Ishikawa (cell line): ENCODE measurements at regions not wholly inside any gene's neighbourhood (a gene's known extent, or its start where the extent isn't known, plus 50 kb on each side); places are given as distances from the start of the nearest gene placed in this dataset.

Source experiments
- CEBPB ChIP-seq: IDR thresholded peaks from 2 replicates; pipeline ENCODE4 v1.6.1; 2012
- CREB1 ChIP-seq: IDR thresholded peaks from 2 replicates; pipeline ENCODE4 v1.6.1; 2012; ENCODE audit warnings: low read depth
- EP300 ChIP-seq: IDR thresholded peaks from 2 replicates; pipeline ENCODE4 v1.6.1; 2012; ENCODE audit warnings: borderline replicate concordance
- FOXM1 ChIP-seq: IDR thresholded peaks from 2 replicates; pipeline ENCODE4 v1.6.1; 2012; ENCODE audit warnings: low read depth, borderline replicate concordance
- NFIC ChIP-seq: IDR thresholded peaks from 2 replicates; pipeline ENCODE4 v1.6.1; 2012
- RAD21 ChIP-seq: IDR thresholded peaks from 2 replicates; pipeline ENCODE4 v1.6.1; 2012; ENCODE audit warnings: low read depth
- TAF1 ChIP-seq: IDR thresholded peaks from 2 replicates; pipeline ENCODE4 v1.6.1; 2012; ENCODE audit warnings: low read depth, mild to moderate bottlenecking
- YY1 ChIP-seq: IDR thresholded peaks from 2 replicates; pipeline ENCODE4 v1.6.1; 2012; ENCODE audit warnings: low read depth
- ZBTB7A ChIP-seq: IDR thresholded peaks from 2 replicates; pipeline ENCODE4 v1.6.1; 2012; ENCODE audit warnings: low read depth
- TF ChIP-seq, protein P1 (sequence below): IDR thresholded peaks from 2 replicates; pipeline ENCODE4 v1.6.1; 2012
- TF ChIP-seq, protein P2 (sequence below): IDR thresholded peaks from 2 replicates; pipeline ENCODE4 v1.6.1; 2012; ENCODE audit warnings: low read depth, mild to moderate bottlenecking
- TF ChIP-seq, protein P3 (sequence below): IDR thresholded peaks from 2 replicates; pipeline ENCODE4 v1.6.1; 2012

DNA sequence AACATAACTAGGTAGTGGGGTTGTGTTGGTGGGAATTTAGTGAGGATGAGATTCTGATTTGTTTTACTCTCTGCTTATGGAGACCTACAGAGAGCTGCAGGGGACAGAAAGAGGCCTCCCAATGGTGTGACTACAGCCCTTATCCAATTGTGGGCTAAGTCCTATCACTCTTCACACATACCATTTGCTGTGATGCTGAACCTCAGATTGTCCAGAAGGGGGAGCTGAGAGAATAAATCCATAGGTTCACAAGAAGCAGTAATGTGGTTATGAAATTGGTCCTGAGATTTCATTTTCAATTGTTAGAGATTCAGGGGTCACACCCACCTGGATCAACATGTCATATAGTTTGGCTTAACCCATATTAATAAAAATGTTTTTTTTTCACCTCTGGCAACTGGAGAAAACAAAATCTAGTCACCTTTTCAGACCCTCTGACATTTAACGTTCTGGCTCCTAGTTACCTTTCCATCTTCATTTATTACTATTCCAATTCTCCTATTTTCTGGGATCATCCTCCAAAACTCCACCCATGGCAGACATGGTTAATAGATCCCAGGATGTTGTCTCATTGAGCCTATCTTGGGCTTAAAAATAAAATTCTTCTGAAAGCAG is 53.3 kb upstream of the PTPN5 start:
- TF ChIP-seq CREB1 (no peak), TAF1 (no peak), YY1 (no peak), NFIC (no peak), CEBPB (no peak), FOXM1 (no peak), EP300 (no peak), ZBTB7A (no peak), RAD21 (peak; percentile 40)
- TF ChIP-seq, protein P1, sequence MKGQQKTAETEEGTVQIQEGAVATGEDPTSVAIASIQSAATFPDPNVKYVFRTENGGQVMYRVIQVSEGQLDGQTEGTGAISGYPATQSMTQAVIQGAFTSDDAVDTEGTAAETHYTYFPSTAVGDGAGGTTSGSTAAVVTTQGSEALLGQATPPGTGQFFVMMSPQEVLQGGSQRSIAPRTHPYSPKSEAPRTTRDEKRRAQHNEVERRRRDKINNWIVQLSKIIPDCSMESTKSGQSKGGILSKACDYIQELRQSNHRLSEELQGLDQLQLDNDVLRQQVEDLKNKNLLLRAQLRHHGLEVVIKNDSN = no peak
- TF ChIP-seq, protein P2, sequence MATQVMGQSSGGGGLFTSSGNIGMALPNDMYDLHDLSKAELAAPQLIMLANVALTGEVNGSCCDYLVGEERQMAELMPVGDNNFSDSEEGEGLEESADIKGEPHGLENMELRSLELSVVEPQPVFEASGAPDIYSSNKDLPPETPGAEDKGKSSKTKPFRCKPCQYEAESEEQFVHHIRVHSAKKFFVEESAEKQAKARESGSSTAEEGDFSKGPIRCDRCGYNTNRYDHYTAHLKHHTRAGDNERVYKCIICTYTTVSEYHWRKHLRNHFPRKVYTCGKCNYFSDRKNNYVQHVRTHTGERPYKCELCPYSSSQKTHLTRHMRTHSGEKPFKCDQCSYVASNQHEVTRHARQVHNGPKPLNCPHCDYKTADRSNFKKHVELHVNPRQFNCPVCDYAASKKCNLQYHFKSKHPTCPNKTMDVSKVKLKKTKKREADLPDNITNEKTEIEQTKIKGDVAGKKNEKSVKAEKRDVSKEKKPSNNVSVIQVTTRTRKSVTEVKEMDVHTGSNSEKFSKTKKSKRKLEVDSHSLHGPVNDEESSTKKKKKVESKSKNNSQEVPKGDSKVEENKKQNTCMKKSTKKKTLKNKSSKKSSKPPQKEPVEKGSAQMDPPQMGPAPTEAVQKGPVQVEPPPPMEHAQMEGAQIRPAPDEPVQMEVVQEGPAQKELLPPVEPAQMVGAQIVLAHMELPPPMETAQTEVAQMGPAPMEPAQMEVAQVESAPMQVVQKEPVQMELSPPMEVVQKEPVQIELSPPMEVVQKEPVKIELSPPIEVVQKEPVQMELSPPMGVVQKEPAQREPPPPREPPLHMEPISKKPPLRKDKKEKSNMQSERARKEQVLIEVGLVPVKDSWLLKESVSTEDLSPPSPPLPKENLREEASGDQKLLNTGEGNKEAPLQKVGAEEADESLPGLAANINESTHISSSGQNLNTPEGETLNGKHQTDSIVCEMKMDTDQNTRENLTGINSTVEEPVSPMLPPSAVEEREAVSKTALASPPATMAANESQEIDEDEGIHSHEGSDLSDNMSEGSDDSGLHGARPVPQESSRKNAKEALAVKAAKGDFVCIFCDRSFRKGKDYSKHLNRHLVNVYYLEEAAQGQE = no peak
- TF ChIP-seq, protein P3, sequence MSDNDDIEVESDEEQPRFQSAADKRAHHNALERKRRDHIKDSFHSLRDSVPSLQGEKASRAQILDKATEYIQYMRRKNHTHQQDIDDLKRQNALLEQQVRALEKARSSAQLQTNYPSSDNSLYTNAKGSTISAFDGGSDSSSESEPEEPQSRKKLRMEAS = no peak
